H9 (cell line): ENCODE measurements at regions not wholly inside any gene's neighbourhood (a gene's known extent, or its start where the extent isn't known, plus 50 kb on each side); places are given as distances from the start of the nearest gene placed in this dataset.

Source experiments
- DNase-seq: peaks from one replicate; pipeline ENCODE4 v3.0.0-alpha.2; 2017
- H2AFZ ChIP-seq: one replicate; pipeline ENCODE4 v1.6.1; 2013; ENCODE audit warnings: mild to moderate bottlenecking, low read length, control low read depth, moderate library complexity
- H2AK5ac ChIP-seq: 2 replicates; pipeline ENCODE4 v1.6.1; 2013; ENCODE audit warnings: low read length, control low read depth, mixed read lengths; ENCODE audit not compliant: insufficient read length
- H2BK120ac ChIP-seq: one replicate; pipeline ENCODE4 v1.6.1; 2013; ENCODE audit warnings: low read depth, mild to moderate bottlenecking, low read length, control low read depth, inconsistent platforms; ENCODE audit not compliant: poor library complexity, severe bottlenecking
- H2BK12ac ChIP-seq: 2 replicates; pipeline ENCODE4 v1.6.1; 2013; ENCODE audit warnings: low read length, control low read depth, mixed read lengths, low read depth; ENCODE audit not compliant: insufficient read length
- H2BK15ac ChIP-seq: 2 replicates; pipeline ENCODE4 v1.6.1; 2013; ENCODE audit warnings: low read depth, low read length, control low read depth
- H2BK20ac ChIP-seq: one replicate; pipeline ENCODE4 v1.6.1; 2013; ENCODE audit warnings: low read depth, mild to moderate bottlenecking, low read length, control low read depth, inconsistent platforms; ENCODE audit not compliant: poor library complexity, severe bottlenecking
- H2BK5ac ChIP-seq: 2 replicates; pipeline ENCODE4 v1.6.1; 2013; ENCODE audit warnings: low read length, control low read depth, mixed read lengths; ENCODE audit not compliant: insufficient read length
- H3K14ac ChIP-seq: 2 replicates; pipeline ENCODE4 v1.6.1; 2013; ENCODE audit warnings: low read length, control low read depth; ENCODE audit not compliant: insufficient read depth
- H3K18ac ChIP-seq: 2 replicates; pipeline ENCODE4 v1.6.1; 2013; ENCODE audit warnings: low read depth, mild to moderate bottlenecking, mixed read lengths, low read length, control low read depth; ENCODE audit not compliant: insufficient read length
- H3K23ac ChIP-seq: 2 replicates; pipeline ENCODE4 v1.6.1; 2013; ENCODE audit warnings: low read length, control low read depth, mixed read lengths, low read depth; ENCODE audit not compliant: insufficient read length
- H3K23me2 ChIP-seq: 2 replicates; pipeline ENCODE4 v1.6.1; 2013; ENCODE audit warnings: low read depth, mild to moderate bottlenecking, mixed read lengths, low read length, control low read depth; ENCODE audit not compliant: insufficient read length, poor library complexity, severe bottlenecking
- H3K27ac ChIP-seq: 2 replicates; pipeline ENCODE4 v1.5.1; 2013; ENCODE audit warnings: low read length, control low read depth, mixed read lengths, low read depth; ENCODE audit not compliant: insufficient read length
- H3K27me3 ChIP-seq: 2 replicates; pipeline ENCODE4 v1.6.1; 2013; ENCODE audit warnings: low read length, control low read depth, inconsistent platforms; ENCODE audit not compliant: insufficient read depth
- H3K4ac ChIP-seq: 2 replicates; pipeline ENCODE4 v1.6.1; 2013; ENCODE audit warnings: low read depth, mild to moderate bottlenecking, control low read depth, inconsistent platforms, low read length, moderate library complexity
- H3K4me1 ChIP-seq: 2 replicates; pipeline ENCODE4 v1.6.1; 2013; ENCODE audit warnings: low read length, control low read depth, inconsistent platforms; ENCODE audit not compliant: insufficient read depth
- H3K4me2 ChIP-seq: 2 replicates; pipeline ENCODE4 v1.6.1; 2013; ENCODE audit warnings: low read length, control low read depth, mixed read lengths; ENCODE audit not compliant: insufficient read length, insufficient read depth
- H3K56ac ChIP-seq: 2 replicates; pipeline ENCODE4 v1.6.1; 2013; ENCODE audit warnings: low read depth, mild to moderate bottlenecking, mixed read lengths, low read length, control low read depth; ENCODE audit not compliant: insufficient read length
- H3K79me1 ChIP-seq: 2 replicates; pipeline ENCODE4 v1.6.1; 2013; ENCODE audit warnings: low read depth, mild to moderate bottlenecking, moderate library complexity, low read length, control low read depth, inconsistent platforms; ENCODE audit not compliant: insufficient read depth, poor library complexity, severe bottlenecking
- H3K79me2 ChIP-seq: 2 replicates; pipeline ENCODE4 v1.6.1; 2013; ENCODE audit warnings: low read length, control low read depth, inconsistent platforms; ENCODE audit not compliant: insufficient read depth
- H3K9ac ChIP-seq: 2 replicates; pipeline ENCODE4 v1.6.1; 2013; ENCODE audit warnings: low read length, control low read depth, mixed read lengths; ENCODE audit not compliant: insufficient read length; ENCODE audit errors: extremely low read depth
- H3K9me3 ChIP-seq: one replicate; pipeline ENCODE4 v1.6.1; 2013; ENCODE audit warnings: low read depth, low read length, inconsistent platforms; ENCODE audit not compliant: control insufficient read depth
- H3T11ph ChIP-seq: one replicate; pipeline ENCODE4 v1.6.1; 2013; ENCODE audit warnings: mild to moderate bottlenecking, low read length, control low read depth, inconsistent platforms
- H4K20me1 ChIP-seq: one replicate; pipeline ENCODE4 v1.6.1; 2013; ENCODE audit not compliant: control insufficient read depth, insufficient read length, insufficient read depth
- H4K5ac ChIP-seq: 2 replicates; pipeline ENCODE4 v1.6.1; 2013; ENCODE audit warnings: low read depth, mild to moderate bottlenecking, mixed read lengths, low read length, control low read depth; ENCODE audit not compliant: insufficient read length
- H4K8ac ChIP-seq: replicated peaks from 2 replicates; pipeline ENCODE4 v1.6.1; 2013; ENCODE audit warnings: low read length, control low read depth, mixed read lengths, low read depth; ENCODE audit not compliant: insufficient read length
- H4K91ac ChIP-seq: 2 replicates; pipeline ENCODE4 v1.6.1; 2013; ENCODE audit warnings: low read depth, mild to moderate bottlenecking, moderate library complexity, mixed read lengths, low read length, control low read depth; ENCODE audit not compliant: insufficient read length
- H3K27ac Mint-ChIP-seq, 3 experiments: 2 replicates in 2 of 3; 3 replicates in 1 of 3; pipeline ENCODE4 v1.8.0; 2020 to 2021; ENCODE audit warnings: mixed read lengths in 3 of 3, mild to moderate bottlenecking in 1 of 3, moderate library complexity in 1 of 3
- H3K27me3 Mint-ChIP-seq: 2 replicates; pipeline ENCODE4 v1.8.0; 2021; ENCODE audit warnings: low read depth, mild to moderate bottlenecking, moderate library complexity, mixed read lengths
- H3K36me3 Mint-ChIP-seq, 3 experiments: 2 replicates in 2 of 3; 3 replicates in 1 of 3; pipeline ENCODE4 v1.8.0; 2020 to 2021; ENCODE audit warnings: low read depth in 3 of 3, mixed read lengths in 3 of 3; ENCODE audit not compliant: insufficient read depth in 1 of 3
- H3K4me1 Mint-ChIP-seq, 2 experiments: 2 replicates each; pipeline ENCODE4 v1.8.0; 2020; ENCODE audit warnings: mixed read lengths in 2 of 2
- H3K4me3 Mint-ChIP-seq, 2 experiments: 2 replicates in 1 of 2; 3 replicates in 1 of 2; pipeline ENCODE4 v1.8.0; 2020 to 2021; ENCODE audit warnings: mild to moderate bottlenecking in 2 of 2, mixed read lengths in 2 of 2, moderate library complexity in 1 of 2
- H3K9me3 Mint-ChIP-seq, 2 experiments: 2 replicates in 1 of 2; 3 replicates in 1 of 2; pipeline ENCODE4 v1.8.0; 2020; ENCODE audit warnings: mild to moderate bottlenecking in 2 of 2, mixed read lengths in 2 of 2, moderate library complexity in 1 of 2
- CTCF ChIP-seq: fragments of 200-600 bp; sonication (generic); conservative IDR thresholded peaks from 3 replicates; pipeline ENCODE4 v1.8.0; 2021; ENCODE audit warnings: antibody characterized with exemption, mild to moderate bottlenecking
- WGBS: extraction: QIAGEN DNeasy Blood & Tissue Kit; methylation state at CpG from one replicate; pipeline ENCODE4 v1.1.7; 2013; ENCODE audit warnings: missing lambda C conversion rate, low lambda C conversion rate, mixed read lengths; ENCODE audit not compliant: insufficient read length; ENCODE audit errors: extremely low coverage; 5-methylcytosine and 5-hydroxymethylcytosine counted together

GRCh38 chr2:44877417-44877816 lies 64.1 kb upstream of the SIX3 start:
- Histone ChIP-seq H2BK5ac (no peak overlapping the region), H3K9ac (no peak overlapping the region), H2BK20ac (no peak overlapping the region), H3K4me1 (no peaks in the 10 kb centered on the region), H2BK15ac (no peak overlapping the region), H3K27ac (no peak overlapping the region), H3K4ac (no peak overlapping the region), H4K91ac (no peak overlapping the region), H3K9me3 (no peaks in the 10 kb centered on the region), H4K20me1 (no peaks in the 10 kb centered on the region), H4K5ac (no peak overlapping the region), H2AK5ac (no peak overlapping the region), H3K4me2 (no peak overlapping the region), H3K23ac (no peak overlapping the region), H3K27me3 (no peaks in the 10 kb centered on the region; the same call in 1 of the 2 replicates), H3K18ac (no peak overlapping the region), H2BK120ac (no peak overlapping the region), H3T11ph (no peak overlapping the region), H2BK12ac (no peak overlapping the region), H3K79me1 (no peaks in the 10 kb centered on the region), H4K8ac (no peak overlapping the region), H3K56ac (no peak overlapping the region), H2AFZ (no peak overlapping the region), H3K23me2 (peaks cover 4% of the 10 kb centered on the region), H3K79me2 (no peaks in the 10 kb centered on the region), H3K14ac (no peak overlapping the region)
- WGBS: no CpG with 5 or more reads among the region's 7 CpGs
- Mint-ChIP-seq H3K9me3 (peaks cover 11 to 12% of the 10 kb centered on the region in 2 experiments), H3K27me3 (peaks cover 16% of the 10 kb centered on the region), H3K4me3 (no peak overlapping the region), H3K27ac (no peak overlapping the region), H3K36me3 (peaks cover 5 to 13% (median 13%) of the 10 kb centered on the region in 3 experiments), H3K4me1 (peaks cover 10 to 16% of the 10 kb centered on the region in 2 experiments)
- TF ChIP-seq CTCF: no peak
- DNase-seq: no peak
